WTC11 (cell line): ENCODE measurements at regions not wholly inside any gene's neighbourhood (a gene's known extent, or its start where the extent isn't known, plus 50 kb on each side); places are given as distances from the start of the nearest gene placed in this dataset.

Source experiments
- ATAC-seq: fragments of 200-7000 bp; cut with Tn5 transposase; 2 replicates; pipeline ENCODE4 v1.10.0; 2021; ENCODE audit warnings: mild to moderate bottlenecking, moderate library complexity
- CTCF ChIA-PET: fragments of 300-600 bp; sonication (Branson Sonifier 250); formaldehyde crosslinking; loops from one replicate; lab custom pipeline; 2021; ENCODE audit warnings: antibody characterized with exemption; lab: Charles Lee
- POLR2A ChIA-PET: fragments of 350-600 bp; sonication (Branson Sonifier 250); formaldehyde crosslinking; loops from one replicate; lab custom pipeline; 2021; ENCODE audit warnings: antibody characterized with exemption; lab: Charles Lee
- DNase-seq: peaks from one replicate; pipeline ENCODE4 v3.0.0; 2021; ENCODE audit warnings: low spot score
- H3K27ac Mint-ChIP-seq: 2 replicates; pipeline ENCODE4 v1.8.0; 2021; ENCODE audit warnings: mixed read lengths
- H3K27me3 Mint-ChIP-seq: 2 replicates; pipeline ENCODE4 v1.8.0; 2021; ENCODE audit warnings: low read depth, mild to moderate bottlenecking, moderate library complexity, mixed read lengths
- H3K36me3 Mint-ChIP-seq: 2 replicates; pipeline ENCODE4 v1.8.0; 2021; ENCODE audit warnings: mixed read lengths
- H3K4me1 Mint-ChIP-seq: 2 replicates; pipeline ENCODE4 v1.8.0; 2022; ENCODE audit warnings: mixed read lengths
- H3K4me3 Mint-ChIP-seq: 2 replicates; pipeline ENCODE4 v1.8.0; 2021; ENCODE audit warnings: mild to moderate bottlenecking, moderate library complexity, mixed read lengths
- H3K9me3 Mint-ChIP-seq: 2 replicates; pipeline ENCODE4 v1.8.0; 2021; ENCODE audit warnings: mixed read lengths
- ATF2 ChIP-seq: sonication (generic); formaldehyde crosslinking; IDR thresholded peaks from 2 replicates; pipeline ENCODE4 v1.8.1; 2022; ENCODE audit warnings: low read depth, missing genetic modification reagents, borderline replicate concordance
- CREM ChIP-seq: sonication (generic); formaldehyde crosslinking; IDR thresholded peaks from 2 replicates; pipeline ENCODE4 v1.8.1; 2022; ENCODE audit warnings: mild to moderate bottlenecking, missing genetic modification reagents, moderate library complexity
- ELF4 ChIP-seq: sonication (generic); formaldehyde crosslinking; IDR thresholded peaks from 2 replicates; pipeline ENCODE4 v1.8.1; 2022; ENCODE audit warnings: low read depth, mild to moderate bottlenecking, moderate library complexity, missing genetic modification reagents
- ESRRA ChIP-seq: sonication (generic); formaldehyde crosslinking; IDR thresholded peaks from 2 replicates; pipeline ENCODE4 v1.8.1; 2022; ENCODE audit warnings: mild to moderate bottlenecking, missing genetic modification reagents, borderline replicate concordance
- GRHL2 ChIP-seq: fragments of 250-450 bp; sonication (Bioruptor Pico); IDR thresholded peaks from 2 replicates; pipeline ENCODE4 v1.8.0; 2022; ENCODE audit warnings: mild to moderate bottlenecking, moderate library complexity; ENCODE audit not compliant: insufficient replicate concordance, severe bottlenecking
- IRF2 ChIP-seq: sonication (generic); formaldehyde crosslinking; IDR thresholded peaks from 2 replicates; pipeline ENCODE4 v1.8.0; 2022; ENCODE audit warnings: low read depth, missing genetic modification reagents, borderline replicate concordance
- KAT7 ChIP-seq: sonication (generic); formaldehyde crosslinking; IDR thresholded peaks from 2 replicates; pipeline ENCODE4 v1.8.1; 2023; ENCODE audit warnings: missing genetic modification reagents, mild to moderate bottlenecking, borderline replicate concordance
- MYBL2 ChIP-seq: sonication (generic); formaldehyde crosslinking; IDR thresholded peaks from 2 replicates; pipeline ENCODE4 v1.8.1; 2023; ENCODE audit warnings: mild to moderate bottlenecking, moderate library complexity, missing genetic modification reagents
- PRDM15 ChIP-seq: sonication (generic); formaldehyde crosslinking; IDR thresholded peaks from 2 replicates; pipeline ENCODE4 v1.8.0; 2022; ENCODE audit warnings: missing genetic modification reagents
- TP53 ChIP-seq: sonication (generic); formaldehyde crosslinking; IDR thresholded peaks from 2 replicates; pipeline ENCODE4 v1.8.1; 2023; ENCODE audit warnings: mild to moderate bottlenecking, missing genetic modification reagents
- ZNF219 ChIP-seq: sonication (generic); formaldehyde crosslinking; IDR thresholded peaks from 2 replicates; pipeline ENCODE4 v1.8.0; 2023; ENCODE audit warnings: missing genetic modification reagents, mild to moderate bottlenecking, borderline replicate concordance
- ZNF232 ChIP-seq: sonication (generic); formaldehyde crosslinking; IDR thresholded peaks from 2 replicates; pipeline ENCODE4 v1.8.0; 2022; ENCODE audit warnings: mild to moderate bottlenecking, missing genetic modification reagents
- ZNF512 ChIP-seq: sonication (generic); formaldehyde crosslinking; IDR thresholded peaks from 2 replicates; pipeline ENCODE4 v1.8.1; 2022; ENCODE audit warnings: missing genetic modification reagents, borderline replicate concordance
- TF ChIP-seq, protein P1 (sequence below): fragments of 250-450 bp; sonication (Bioruptor Pico); IDR thresholded peaks from 2 replicates; pipeline ENCODE4 v1.9.0; 2021; ENCODE audit warnings: moderate library complexity, mild to moderate bottlenecking, inconsistent platforms, borderline replicate concordance
- TF ChIP-seq, protein P2 (sequence below): sonication (generic); formaldehyde crosslinking; IDR thresholded peaks from 2 replicates; pipeline ENCODE4 v1.8.1; 2023; ENCODE audit warnings: mild to moderate bottlenecking, missing genetic modification reagents
- TF ChIP-seq, protein P3 (sequence below): sonication (generic); formaldehyde crosslinking; conservative IDR thresholded peaks from 2 replicates; pipeline ENCODE4 v1.8.1; 2022; ENCODE audit warnings: mild to moderate bottlenecking, missing genetic modification reagents

GRCh38 chr3:144178607-144179006 is 207.0 kb downstream of the DIPK2A start (continued):
- no peak for TF ChIP-seq CREM (CRISPR knock-in tag)
- TF ChIP-seq, protein P1, sequence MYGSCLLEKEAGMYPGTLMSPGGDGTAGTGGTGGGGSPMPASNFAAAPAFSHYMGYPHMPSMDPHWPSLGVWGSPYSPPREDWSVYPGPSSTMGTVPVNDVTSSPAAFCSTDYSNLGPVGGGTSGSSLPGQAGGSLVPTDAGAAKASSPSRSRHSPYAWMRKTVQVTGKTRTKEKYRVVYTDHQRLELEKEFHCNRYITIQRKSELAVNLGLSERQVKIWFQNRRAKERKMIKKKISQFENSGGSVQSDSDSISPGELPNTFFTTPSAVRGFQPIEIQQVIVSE (CRISPR knock-in tag), result no peak
- no peak for TF ChIP-seq ZNF219 (CRISPR knock-in tag)
- no peak for TF ChIP-seq KAT7 (CRISPR knock-in tag)
- TF ChIP-seq, protein P2, sequence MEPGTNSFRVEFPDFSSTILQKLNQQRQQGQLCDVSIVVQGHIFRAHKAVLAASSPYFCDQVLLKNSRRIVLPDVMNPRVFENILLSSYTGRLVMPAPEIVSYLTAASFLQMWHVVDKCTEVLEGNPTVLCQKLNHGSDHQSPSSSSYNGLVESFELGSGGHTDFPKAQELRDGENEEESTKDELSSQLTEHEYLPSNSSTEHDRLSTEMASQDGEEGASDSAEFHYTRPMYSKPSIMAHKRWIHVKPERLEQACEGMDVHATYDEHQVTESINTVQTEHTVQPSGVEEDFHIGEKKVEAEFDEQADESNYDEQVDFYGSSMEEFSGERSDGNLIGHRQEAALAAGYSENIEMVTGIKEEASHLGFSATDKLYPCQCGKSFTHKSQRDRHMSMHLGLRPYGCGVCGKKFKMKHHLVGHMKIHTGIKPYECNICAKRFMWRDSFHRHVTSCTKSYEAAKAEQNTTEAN (CRISPR knock-in tag), result no peak
- TF ChIP-seq ZNF232 (CRISPR knock-in tag), result no peak

GRCh38 chr3:144181062-144181461 is 209.4 kb downstream of the DIPK2A start:
- H3K27ac Mint-ChIP-seq, result no peak overlapping the region
- H3K9me3 Mint-ChIP-seq, result peaks cover 22% of the 10 kb centered on the region
- H3K27me3 Mint-ChIP-seq, result no peaks in the 10 kb centered on the region
- H3K4me3 Mint-ChIP-seq, result no peak overlapping the region
- ChIA-PET POLR2A (no interaction called here), CTCF (no interaction called here)
- H3K4me1 Mint-ChIP-seq, result no peaks in the 10 kb centered on the region
- peaks cover 12% of the 10 kb centered on the region for H3K36me3 Mint-ChIP-seq
- DNase-seq (no peak), ATAC-seq (no peak)
- no peak for TF ChIP-seq GRHL2 (CRISPR knock-in tag)
- TF ChIP-seq TP53 (CRISPR knock-in tag), result no peak
- TF ChIP-seq ESRRA (CRISPR knock-in tag), result no peak
- TF ChIP-seq MYBL2 (CRISPR knock-in tag), result no peak
- TF ChIP-seq IRF2 (CRISPR knock-in tag), result no peak
- TF ChIP-seq ELF4 (CRISPR knock-in tag), result no peak
- TF ChIP-seq, protein P3, sequence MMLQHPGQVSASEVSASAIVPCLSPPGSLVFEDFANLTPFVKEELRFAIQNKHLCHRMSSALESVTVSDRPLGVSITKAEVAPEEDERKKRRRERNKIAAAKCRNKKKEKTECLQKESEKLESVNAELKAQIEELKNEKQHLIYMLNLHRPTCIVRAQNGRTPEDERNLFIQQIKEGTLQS (CRISPR knock-in tag), result no peak
- no peak for TF ChIP-seq PRDM15
- no peak for TF ChIP-seq ZNF512 (CRISPR knock-in tag)
- no peak for TF ChIP-seq KAT7 (CRISPR knock-in tag)
- TF ChIP-seq ATF2 (CRISPR knock-in tag), result no peak
